H7 (cell line): ENCODE measurements at regions not wholly inside any gene's neighbourhood (a gene's known extent, or its start where the extent isn't known, plus 50 kb on each side); places are given as distances from the start of the nearest gene placed in this dataset.
A peak's percentile ranks its signal among the peaks of the same experiment; 100 is the strongest.

Experiments
- DNase-seq: peaks from one replicate; pipeline ENCODE4 v3.0.0; 2012
- H3K27me3 ChIP-seq: 2 replicates; pipeline ENCODE4 v1.6.0; 2011; ENCODE audit warnings: mild to moderate bottlenecking, low read length; ENCODE audit not compliant: control insufficient read depth, insufficient read depth
- H3K36me3 ChIP-seq: replicated peaks from 2 replicates; pipeline ENCODE4 v1.5.1; 2011; ENCODE audit warnings: low read length; ENCODE audit not compliant: control insufficient read depth, insufficient read depth
- H3K4me3 ChIP-seq: 2 replicates; pipeline ENCODE4 v1.5.1; 2011; ENCODE audit warnings: low read depth, mild to moderate bottlenecking, control low read depth, low read length, moderate library complexity; ENCODE audit not compliant: insufficient read depth

- Histone ChIP-seq H3K4me3 (no peak overlapping the region), H3K36me3 (no peaks in the 10 kb centered on the region), H3K27me3 (no peaks in the 10 kb centered on the region)
- no peak for DNase-seq
Observed at GRCh38 chr12:93047118-93047517, 118.0 kb upstream of the EEA1 start.

- H3K27me3 ChIP-seq = no peaks in the 10 kb centered on the region
- no peaks in the 10 kb centered on the region for H3K36me3 ChIP-seq
- H3K4me3 ChIP-seq = no peak overlapping the region
- no peak for DNase-seq
Observed at GRCh38 chr12:93048656-93049055, 119.6 kb upstream of the EEA1 start.

GRCh38 chr12:93050026-93050747 is 121.1 kb upstream of the EEA1 start:
- Histone ChIP-seq H3K27me3 (no peaks in the 10 kb centered on the region), H3K4me3 (no peak overlapping the region), H3K36me3 (no peaks in the 10 kb centered on the region)
- no peak for DNase-seq

GRCh38 chr12:93050748-93051081 is 121.6 kb upstream of the EEA1 start:
- Histone ChIP-seq H3K36me3 (no peaks in the 10 kb centered on the region), H3K27me3 (no peaks in the 10 kb centered on the region), H3K4me3 (no peak overlapping the region)
- no peak for DNase-seq

- no peak overlapping the region for H3K4me3 ChIP-seq
- DNase-seq = no peak
- no peaks in the 10 kb centered on the region for H3K36me3 ChIP-seq
- no peaks in the 10 kb centered on the region for H3K27me3 ChIP-seq
Observed at GRCh38 chr12:93054021-93054420, 124.9 kb upstream of the EEA1 start.

- Histone ChIP-seq H3K4me3 (no peak overlapping the region), H3K27me3 (no peaks in the 10 kb centered on the region), H3K36me3 (no peaks in the 10 kb centered on the region)
- DNase-seq = no peak
Observed at GRCh38 chr12:93055221-93055620, 126.1 kb upstream of the EEA1 start.

- no peaks in the 10 kb centered on the region for H3K27me3 ChIP-seq
- no peak for DNase-seq
- H3K36me3 ChIP-seq = no peaks in the 10 kb centered on the region
- no peak overlapping the region for H3K4me3 ChIP-seq
Observed at GRCh38 chr12:93056971-93057535, 128.0 kb upstream of the EEA1 start.

- H3K27me3 ChIP-seq = no peaks in the 10 kb centered on the region
- no peaks in the 10 kb centered on the region for H3K36me3 ChIP-seq
- no peak overlapping the region for H3K4me3 ChIP-seq
- DNase-seq = no peak
Observed at GRCh38 chr12:93058280-93058679, 129.2 kb upstream of the EEA1 start.

- Histone ChIP-seq H3K36me3 (no peaks in the 10 kb centered on the region), H3K27me3 (no peaks in the 10 kb centered on the region), H3K4me3 (no peak overlapping the region)
- no peak for DNase-seq
Observed at GRCh38 chr12:93059288-93059687, 130.2 kb upstream of the EEA1 start.

GRCh38 chr12:93059925-93060665 is 131.0 kb upstream of the EEA1 start:
- H3K27me3 ChIP-seq = no peaks in the 10 kb centered on the region
- H3K36me3 ChIP-seq = no peaks in the 10 kb centered on the region
- DNase-seq = no peak
- no peak overlapping the region for H3K4me3 ChIP-seq

- Histone ChIP-seq H3K27me3 (no peaks in the 10 kb centered on the region), H3K36me3 (no peaks in the 10 kb centered on the region), H3K4me3 (no peak overlapping the region)
- DNase-seq = peak; percentile 25
Observed at GRCh38 chr12:93060666-93061472, 131.8 kb upstream of the EEA1 start.

- Histone ChIP-seq H3K4me3 (no peak overlapping the region), H3K27me3 (no peaks in the 10 kb centered on the region), H3K36me3 (no peaks in the 10 kb centered on the region)
- peak; percentile 7 for DNase-seq
Observed at GRCh38 chr12:93061473-93062419, 132.7 kb upstream of the EEA1 start.

GRCh38 chr12:93065896-93066295 is 136.8 kb upstream of the EEA1 start:
- no peaks in the 10 kb centered on the region for H3K36me3 ChIP-seq
- no peak overlapping the region for H3K4me3 ChIP-seq
- DNase-seq = no peak
- peaks cover 7% of the 10 kb centered on the region for H3K27me3 ChIP-seq

- Histone ChIP-seq H3K27me3 (peaks cover 15% of the 10 kb centered on the region), H3K36me3 (no peaks in the 10 kb centered on the region), H3K4me3 (no peak overlapping the region)
- DNase-seq = no peak
Observed at GRCh38 chr12:93072340-93072739, 143.2 kb upstream of the EEA1 start.
